ENCODE measurements at regions not wholly inside any gene's neighbourhood (a gene's known extent, or its start where the extent isn't known, plus 50 kb on each side); places are given as distances from the start of the nearest gene placed in this dataset.

DNA sequence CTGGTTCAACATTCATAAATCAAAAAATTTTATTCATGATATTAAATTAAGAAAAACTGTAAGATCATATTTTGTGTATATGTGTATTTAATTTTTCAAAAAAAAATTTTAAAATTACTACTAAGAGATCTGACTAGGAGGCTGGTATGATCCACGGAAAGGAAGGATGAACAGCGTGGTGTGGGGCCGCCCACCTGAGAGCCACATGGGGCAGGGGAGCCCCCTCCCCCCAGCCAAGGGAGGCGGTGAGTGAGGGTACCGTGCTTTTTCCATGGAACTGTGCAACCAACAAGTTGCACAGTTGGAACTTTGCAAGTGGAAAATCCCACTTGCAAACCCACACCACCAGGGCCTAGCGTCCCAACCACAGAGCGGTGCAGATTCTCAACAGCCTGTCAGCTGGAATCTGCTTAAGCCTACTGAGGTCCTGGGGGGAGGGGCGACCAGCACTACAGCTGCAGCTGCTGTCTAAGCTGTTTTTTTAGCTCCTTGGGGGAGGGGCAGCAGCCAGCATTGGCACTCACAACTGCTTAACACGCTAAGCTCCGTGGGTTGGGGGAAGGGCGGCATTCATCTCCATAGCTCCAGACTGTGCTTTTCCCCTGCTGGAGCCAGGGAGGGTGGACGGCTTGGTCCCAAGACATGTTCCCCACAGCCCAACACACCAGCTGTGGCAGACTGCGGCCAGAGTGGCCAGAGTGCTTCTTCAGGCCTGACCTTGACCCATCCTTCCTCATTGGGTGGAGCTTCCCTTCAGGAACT, 94.2 kb upstream of the IGFBP3 start:
- TF ChIP-seq, protein P1, sequence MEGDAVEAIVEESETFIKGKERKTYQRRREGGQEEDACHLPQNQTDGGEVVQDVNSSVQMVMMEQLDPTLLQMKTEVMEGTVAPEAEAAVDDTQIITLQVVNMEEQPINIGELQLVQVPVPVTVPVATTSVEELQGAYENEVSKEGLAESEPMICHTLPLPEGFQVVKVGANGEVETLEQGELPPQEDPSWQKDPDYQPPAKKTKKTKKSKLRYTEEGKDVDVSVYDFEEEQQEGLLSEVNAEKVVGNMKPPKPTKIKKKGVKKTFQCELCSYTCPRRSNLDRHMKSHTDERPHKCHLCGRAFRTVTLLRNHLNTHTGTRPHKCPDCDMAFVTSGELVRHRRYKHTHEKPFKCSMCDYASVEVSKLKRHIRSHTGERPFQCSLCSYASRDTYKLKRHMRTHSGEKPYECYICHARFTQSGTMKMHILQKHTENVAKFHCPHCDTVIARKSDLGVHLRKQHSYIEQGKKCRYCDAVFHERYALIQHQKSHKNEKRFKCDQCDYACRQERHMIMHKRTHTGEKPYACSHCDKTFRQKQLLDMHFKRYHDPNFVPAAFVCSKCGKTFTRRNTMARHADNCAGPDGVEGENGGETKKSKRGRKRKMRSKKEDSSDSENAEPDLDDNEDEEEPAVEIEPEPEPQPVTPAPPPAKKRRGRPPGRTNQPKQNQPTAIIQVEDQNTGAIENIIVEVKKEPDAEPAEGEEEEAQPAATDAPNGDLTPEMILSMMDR (IDR thresholded peaks at IDR 0.05; ENCODE audit: insufficient read depth, low read length, missing control alignments), result no peak
- no peak overlapping the region for H3K4me3 ChIP-seq (ENCODE audit: low read depth, low read length)
- no peak for DNase-seq (ENCODE audit: low read depth, low spot score)
- POLR2A ChIA-PET, result interaction anchor here (1.0 kb wide), 1 partner anchor 8 kb away, joined by 3 read pairs; no protein-coding TSS in a partner anchor
- CTCF ChIA-PET, result no interaction called here

DNA sequence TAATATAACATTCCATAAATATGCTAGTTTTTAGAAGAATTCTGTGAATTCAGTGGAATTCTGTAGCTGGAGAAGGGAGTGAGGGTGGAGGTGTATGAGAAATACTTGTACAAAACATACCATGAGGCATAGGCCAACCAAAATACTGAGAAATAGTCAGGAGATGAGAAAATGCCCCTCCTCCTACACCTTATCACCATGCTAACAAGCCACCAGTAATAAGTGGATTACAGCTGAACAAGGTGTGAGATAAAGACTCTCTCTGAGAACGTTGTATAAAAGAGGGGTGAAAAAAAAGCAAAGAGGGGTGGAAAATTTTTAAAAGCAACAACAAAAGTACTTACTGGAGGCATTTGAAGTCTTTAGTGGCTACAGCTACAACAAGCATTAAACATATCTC, 90.4 kb upstream of the IGFBP3 start:
- CTCF ChIA-PET, result interaction anchor here (1.3 kb wide), 1 partner anchor 89 kb away, joined by 3 read pairs; no protein-coding TSS in a partner anchor
- no peak overlapping the region for H3K4me3 ChIP-seq (ENCODE audit: low read depth, low read length)
- DNase-seq (ENCODE audit: low read depth, low spot score), result no peak
- TF ChIP-seq, protein P1 (IDR thresholded peaks at IDR 0.05; ENCODE audit: insufficient read depth, low read length, missing control alignments), result no peak
- POLR2A ChIA-PET, result no interaction called here

DNA sequence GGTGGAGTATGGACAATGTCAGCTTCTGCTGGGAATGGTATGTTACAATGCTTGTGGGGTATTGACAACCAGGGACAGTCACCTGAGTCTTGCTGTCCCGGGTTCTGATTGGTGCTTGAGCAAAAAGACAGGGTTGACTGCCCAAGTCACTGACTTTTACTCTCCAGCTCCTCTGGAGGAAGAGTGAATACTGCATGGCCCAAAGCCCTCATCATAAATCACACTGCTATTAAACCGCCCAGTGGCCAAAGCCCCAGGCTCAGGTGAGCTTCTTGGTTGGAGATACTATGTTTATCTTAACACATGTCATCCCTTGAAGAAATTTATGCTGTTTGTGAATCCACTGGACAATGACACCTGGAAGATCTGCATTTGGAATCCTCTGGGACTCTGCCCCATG, 90.0 kb upstream of the IGFBP3 start:
- CTCF ChIA-PET, result interaction anchor here (1.3 kb wide), 1 partner anchor 88 kb away, joined by 3 read pairs; no protein-coding TSS in a partner anchor
- no peak for DNase-seq (ENCODE audit: low read depth, low spot score)
- POLR2A ChIA-PET, result no interaction called here
- no peak overlapping the region for H3K4me3 ChIP-seq (ENCODE audit: low read depth, low read length)
- TF ChIP-seq, protein P1 (IDR thresholded peaks at IDR 0.05; ENCODE audit: insufficient read depth, low read length, missing control alignments), result no peak

DNA sequence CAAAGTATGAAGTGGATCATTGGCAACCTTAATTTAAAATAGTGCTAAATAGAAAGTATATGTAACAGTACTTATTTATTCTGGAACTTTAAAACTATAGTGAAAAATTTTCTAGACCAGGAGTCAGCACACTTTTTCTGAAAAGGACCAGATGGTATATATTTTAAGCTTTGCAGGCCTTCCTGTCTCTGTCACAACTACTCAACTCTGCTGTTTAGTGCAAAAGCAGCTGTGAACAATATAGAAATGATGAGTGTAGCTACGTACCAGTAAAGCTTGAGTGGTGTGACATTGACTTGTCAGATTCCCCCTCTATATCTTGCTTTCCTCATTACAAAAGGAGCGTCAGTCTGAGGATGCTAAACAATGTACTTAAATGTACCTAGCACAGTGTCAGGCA, 88.1 kb upstream of the IGFBP3 start:
- no peak overlapping the region for H3K4me3 ChIP-seq (ENCODE audit: low read depth, low read length)
- ChIA-PET CTCF (no interaction called here), POLR2A (no interaction called here)
- no peak for DNase-seq (ENCODE audit: low read depth, low spot score)
- TF ChIP-seq, protein P1 (IDR thresholded peaks at IDR 0.05; ENCODE audit: insufficient read depth, low read length, missing control alignments), result no peak

DNA sequence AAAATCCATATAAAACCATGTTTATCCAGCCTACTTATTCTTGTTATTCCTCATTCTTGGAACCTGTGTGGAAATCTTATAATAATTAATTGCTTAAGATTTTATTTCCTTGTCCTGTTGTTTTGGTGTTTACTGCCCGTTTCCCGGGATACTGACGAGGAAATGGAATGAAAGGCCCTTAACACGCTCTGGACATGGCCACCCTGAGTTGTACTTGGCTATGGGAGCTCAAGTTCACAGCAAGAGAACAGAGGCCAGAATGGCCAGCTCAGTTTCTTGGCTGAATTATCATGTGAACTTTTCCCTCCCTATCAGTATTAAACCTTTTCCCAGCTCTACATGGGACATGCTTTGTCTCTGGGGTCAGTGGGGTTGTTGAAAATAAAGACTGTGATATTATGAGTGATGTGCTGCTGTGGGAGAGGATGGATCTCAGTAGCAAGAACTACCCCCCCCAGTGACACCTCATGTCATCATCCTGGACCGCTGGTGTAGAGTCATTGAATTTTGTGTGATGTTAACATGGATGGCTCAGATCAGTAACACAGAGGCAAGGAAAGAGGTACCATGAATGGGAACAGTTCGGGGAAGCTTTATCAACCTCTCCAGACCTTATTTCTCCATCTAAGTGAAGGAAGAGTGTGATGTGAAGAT, 87.0 kb upstream of the IGFBP3 start:
- no peak overlapping the region for H3K4me3 ChIP-seq (ENCODE audit: low read depth, low read length)
- no peak for DNase-seq (ENCODE audit: low read depth, low spot score)
- TF ChIP-seq, protein P1 (IDR thresholded peaks at IDR 0.05; ENCODE audit: insufficient read depth, low read length, missing control alignments), result no peak
- ChIA-PET CTCF (no interaction called here), POLR2A (no interaction called here)

DNA sequence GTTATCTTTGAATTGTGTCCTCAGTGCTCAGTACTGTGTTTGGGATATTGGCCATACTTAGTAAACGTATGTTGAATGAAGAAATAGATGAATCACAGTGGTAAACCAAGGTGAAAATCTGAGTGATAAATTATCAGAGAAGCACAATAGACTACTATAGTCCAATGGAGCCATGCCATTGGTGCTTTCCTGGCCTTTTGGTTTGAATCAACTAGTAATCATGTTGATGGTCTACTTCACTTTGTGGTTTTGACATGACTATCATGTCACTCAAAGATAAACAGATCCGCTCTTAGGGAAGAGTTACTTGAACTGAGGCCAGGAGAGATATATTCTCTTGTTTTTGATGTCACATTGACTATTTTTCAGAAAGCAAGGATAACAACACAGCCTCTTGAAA, 86.1 kb upstream of the IGFBP3 start:
- DNase-seq (ENCODE audit: low read depth, low spot score), result no peak
- ChIA-PET POLR2A (interaction anchor here (0.6 kb wide), 1 partner anchor 8 kb away, joined by 3 read pairs; no protein-coding TSS in a partner anchor), CTCF (no interaction called here)
- no peak overlapping the region for H3K4me3 ChIP-seq (ENCODE audit: low read depth, low read length)
- TF ChIP-seq, protein P1 (IDR thresholded peaks at IDR 0.05; ENCODE audit: insufficient read depth, low read length, missing control alignments), result no peak

Measured in AG04449 (cell line).